ENCODE measurements at regions not wholly inside any gene's neighbourhood (a gene's known extent, or its start where the extent isn't known, plus 50 kb on each side); places are given as distances from the start of the nearest gene placed in this dataset.

DNA sequence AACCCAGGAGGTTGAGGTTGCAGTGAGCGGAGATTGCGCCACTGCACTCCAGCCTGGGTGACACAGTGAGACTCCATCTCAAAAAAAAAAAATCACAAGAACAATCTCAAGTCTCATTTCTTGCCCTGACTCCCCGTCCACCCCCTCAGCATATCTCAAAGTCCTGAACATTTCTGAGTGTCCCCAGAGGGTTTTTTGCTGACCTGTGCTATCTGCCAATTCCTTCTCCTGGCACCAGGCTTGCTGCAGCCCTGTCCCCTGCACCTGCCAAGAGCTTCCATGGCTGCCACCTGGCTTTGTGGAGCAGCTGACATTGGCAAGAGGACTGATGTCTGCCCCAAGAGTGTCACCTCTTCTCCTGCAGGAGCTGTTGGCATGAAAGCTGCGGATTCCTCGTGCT lies 54.9 kb upstream of the PTPRT start:
- Histone ChIP-seq H3K9me3 (no peaks in the 10 kb centered on the region), H3K4me3 (no peak overlapping the region), H3K27me3 (peaks cover 0 to 3% (median 0%) of the 10 kb centered on the region in 9 donors), H3K36me3 (no peaks in the 10 kb centered on the region), H3K27ac (no peak overlapping the region), H3K4me1 (no peaks in the 10 kb centered on the region)
- TF ChIP-seq, protein P1, sequence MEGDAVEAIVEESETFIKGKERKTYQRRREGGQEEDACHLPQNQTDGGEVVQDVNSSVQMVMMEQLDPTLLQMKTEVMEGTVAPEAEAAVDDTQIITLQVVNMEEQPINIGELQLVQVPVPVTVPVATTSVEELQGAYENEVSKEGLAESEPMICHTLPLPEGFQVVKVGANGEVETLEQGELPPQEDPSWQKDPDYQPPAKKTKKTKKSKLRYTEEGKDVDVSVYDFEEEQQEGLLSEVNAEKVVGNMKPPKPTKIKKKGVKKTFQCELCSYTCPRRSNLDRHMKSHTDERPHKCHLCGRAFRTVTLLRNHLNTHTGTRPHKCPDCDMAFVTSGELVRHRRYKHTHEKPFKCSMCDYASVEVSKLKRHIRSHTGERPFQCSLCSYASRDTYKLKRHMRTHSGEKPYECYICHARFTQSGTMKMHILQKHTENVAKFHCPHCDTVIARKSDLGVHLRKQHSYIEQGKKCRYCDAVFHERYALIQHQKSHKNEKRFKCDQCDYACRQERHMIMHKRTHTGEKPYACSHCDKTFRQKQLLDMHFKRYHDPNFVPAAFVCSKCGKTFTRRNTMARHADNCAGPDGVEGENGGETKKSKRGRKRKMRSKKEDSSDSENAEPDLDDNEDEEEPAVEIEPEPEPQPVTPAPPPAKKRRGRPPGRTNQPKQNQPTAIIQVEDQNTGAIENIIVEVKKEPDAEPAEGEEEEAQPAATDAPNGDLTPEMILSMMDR (IDR thresholded peaks at IDR 0.05) = no peak
- TF ChIP-seq POLR2A (IDR thresholded peaks at IDR 0.05) = no peak
- ATAC-seq = no peak
- 80 to 89% (median 81%) methylated on average over 5 of the region's 5 CpGs for WGBS, 4 donors
- intact Hi-C loops (cut with DNase I) = no loop called here
- DNase-seq = no peak

DNA sequence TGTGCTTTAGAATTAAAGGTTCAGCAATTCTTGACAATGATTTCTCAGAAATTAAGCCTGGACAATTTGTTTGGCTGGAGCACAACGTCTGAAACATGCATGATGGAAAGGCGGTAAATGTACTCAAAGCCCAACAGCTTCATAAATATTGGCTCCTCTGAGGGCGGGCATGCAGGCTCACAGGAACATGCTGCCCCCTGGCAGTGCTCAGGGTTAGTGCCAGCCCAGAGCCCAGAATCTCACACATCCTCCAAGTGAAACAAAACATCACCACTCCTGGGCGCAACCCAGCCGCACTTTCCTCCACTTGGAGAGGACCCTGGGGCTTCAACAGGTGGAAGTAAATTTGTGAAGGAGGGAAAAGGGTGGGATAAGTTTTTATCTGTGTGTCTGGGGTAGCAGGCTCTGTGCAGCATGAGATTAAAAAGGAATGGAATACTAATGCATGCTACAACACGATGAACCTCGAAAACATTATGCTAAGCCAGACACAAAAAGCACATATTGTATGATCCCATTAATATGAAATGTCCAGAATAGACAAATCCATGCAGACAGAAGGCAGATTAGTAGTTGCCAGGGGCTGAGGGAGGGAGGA lies 54.1 kb upstream of the PTPRT start:
- Histone ChIP-seq H3K4me1 (no peaks in the 10 kb centered on the region), H3K9me3 (no peaks in the 10 kb centered on the region), H3K4me3 (no peak overlapping the region), H3K27ac (no peak overlapping the region), H3K27me3 (peaks cover 0 to 8% (median 0%) of the 10 kb centered on the region in 9 donors), H3K36me3 (no peaks in the 10 kb centered on the region)
- intact Hi-C loops (cut with DNase I) = no loop called here
- TF ChIP-seq POLR2A (IDR thresholded peaks at IDR 0.05) = no peak
- TF ChIP-seq, protein P1 (IDR thresholded peaks at IDR 0.05) = peak in 3 of 12 donors; percentile 4 to 26 (median 8)
- DNase-seq = no peak
- ATAC-seq = no peak
- 49 to 58% (median 58%) methylated on average over 7 of the region's 7 CpGs for WGBS, 4 donors

DNA sequence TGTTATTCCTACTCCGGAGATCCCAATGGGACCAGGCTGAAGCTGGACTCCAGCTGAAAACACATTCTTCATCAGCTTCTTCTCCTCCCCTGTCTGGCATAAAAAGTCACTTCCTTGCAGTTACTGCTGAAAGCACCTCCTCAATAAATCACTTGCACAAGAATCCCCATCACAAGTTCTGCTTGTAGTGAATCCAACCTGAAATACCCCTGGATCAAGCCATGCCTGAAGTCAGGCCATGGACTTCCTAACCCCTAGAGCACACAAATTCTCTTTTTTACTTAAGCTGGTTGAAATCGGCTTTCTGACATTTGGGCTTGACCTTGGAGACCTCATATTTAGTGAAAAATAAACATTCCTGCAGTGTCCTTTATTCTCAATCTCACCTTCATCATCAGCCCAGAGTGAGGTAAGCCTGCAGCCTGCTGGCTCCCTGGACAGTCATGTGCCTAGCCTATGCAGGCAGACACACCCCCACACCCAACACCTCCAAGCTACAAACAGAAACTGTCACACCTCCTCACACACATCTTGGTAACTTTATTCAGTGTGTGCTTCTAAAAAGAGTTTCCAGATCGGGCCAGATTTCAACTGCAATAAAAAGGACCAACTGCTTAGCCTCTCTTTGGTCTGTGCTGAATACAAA lies 51.5 kb upstream of the PTPRT start:
- no peak for ATAC-seq
- no peak for TF ChIP-seq POLR2A (IDR thresholded peaks at IDR 0.05)
- TF ChIP-seq, protein P1 (IDR thresholded peaks at IDR 0.05) = no peak
- Histone ChIP-seq H3K9me3 (no peaks in the 10 kb centered on the region), H3K27me3 (peaks cover 0 to 22% (median 0%) of the 10 kb centered on the region in 9 donors), H3K36me3 (no peaks in the 10 kb centered on the region), H3K27ac (no peak overlapping the region), H3K4me3 (no peak overlapping the region), H3K4me1 (no peaks in the 10 kb centered on the region)
- WGBS, 4 donors = 60 to 73% (median 66%) methylated on average over 3 of the region's 3 CpGs
- DNase-seq = no peak
- intact Hi-C loops (cut with DNase I) = no loop called here

Data from heart left ventricle (tissue), 16 donors.